PC-3 (cell line): ENCODE measurements at regions not wholly inside any gene's neighbourhood (a gene's known extent, or its start where the extent isn't known, plus 50 kb on each side); places are given as distances from the start of the nearest gene placed in this dataset.

ENCODE experiments used
- CTCF ChIP-seq: fragments of 300-600 bp; sonication (generic); conservative IDR thresholded peaks from 2 replicates; pipeline ENCODE4 v1.5.1; 2017; ENCODE audit warnings: antibody characterized with exemption, low read depth, mild to moderate bottlenecking, low read length
- EZH2 ChIP-seq: fragments of 300-600 bp; sonication (generic); IDR thresholded peaks from one replicate; pipeline ENCODE4 v1.6.1; 2017; ENCODE audit warnings: antibody characterized with exemption, mild to moderate bottlenecking, low read length; ENCODE audit not compliant: unreplicated experiment
- EZH2phosphoT487 ChIP-seq: fragments of 300-600 bp; sonication (generic); IDR thresholded peaks from 2 replicates; pipeline ENCODE4 v1.6.1; 2018; ENCODE audit warnings: mild to moderate bottlenecking, antibody characterized with exemption, low read length, borderline replicate concordance

- TF ChIP-seq CTCF (no peak), EZH2 (no peak), EZH2phosphoT487 (no peak)
Measured at GRCh38 chr16:63960321-63960720, 1161.5 kb downstream of the CDH11 start.
